Skeletal muscle tissue (tissue), 3 donors: ENCODE measurements at regions not wholly inside any gene's neighbourhood (a gene's known extent, or its start where the extent isn't known, plus 50 kb on each side); places are given as distances from the start of the nearest gene placed in this dataset.
"Not testable (repeated sequence)": the region's sequence is repeated elsewhere in the genome, so short reads cannot be mapped to it uniquely, and the experiment has no call there.

Source experiments
- H3K27ac ChIP-seq: one replicate; pipeline ENCODE4 v1.7.0; 2013; ENCODE audit warnings: mild to moderate bottlenecking, low read depth, low read length, inconsistent platforms
- H3K27me3 ChIP-seq, 3 donors: one replicate each; pipeline ENCODE4 v1.7.0; 2013; ENCODE audit warnings: low read length in 3 of 3; ENCODE audit not compliant: control insufficient read depth in 3 of 3, insufficient read depth in 3 of 3
- H3K36me3 ChIP-seq, 3 donors: one replicate each; pipeline ENCODE4 v1.7.0; 2013; ENCODE audit warnings: low read length in 3 of 3; ENCODE audit not compliant: control insufficient read depth in 3 of 3, insufficient read depth in 3 of 3
- H3K4me1 ChIP-seq, 3 donors: one replicate each; pipeline ENCODE4 v1.7.0; 2013; ENCODE audit warnings: low read length in 3 of 3, mild to moderate bottlenecking in 3 of 3; ENCODE audit not compliant: control insufficient read depth in 3 of 3, insufficient read depth in 3 of 3
- H3K4me3 ChIP-seq, 3 donors: one replicate each; pipeline ENCODE4 v1.7.0; 2013; ENCODE audit warnings: low read length in 3 of 3
- H3K9ac ChIP-seq, 3 donors: one replicate each; pipeline ENCODE4 v1.7.0; 2013; ENCODE audit warnings: low read length in 3 of 3, mild to moderate bottlenecking in 3 of 3, moderate library complexity in 2 of 3, low read depth in 1 of 3
- H3K9me3 ChIP-seq, 3 donors: one replicate each; pipeline ENCODE4 v1.7.0; 2013; ENCODE audit warnings: low read length in 3 of 3; ENCODE audit not compliant: control insufficient read depth in 3 of 3
- donor health status: Osteomylitis.

GRCh38 chr15:69557707-69558409 is 105.2 kb downstream of the RPLP1 start:
- H3K9ac ChIP-seq: no peak overlapping the region
- H3K36me3 ChIP-seq: no peaks in the 10 kb centered on the region
- no peak overlapping the region for H3K4me3 ChIP-seq
- no peaks in the 10 kb centered on the region for H3K27me3 ChIP-seq
- H3K4me1 ChIP-seq: peaks cover 0 to 5% (median 2%) of the 10 kb centered on the region in 3 donors
- no peak overlapping the region for H3K27ac ChIP-seq
- no peaks in the 10 kb centered on the region for H3K9me3 ChIP-seq

GRCh38 chr15:69559440-69560190 is 107.0 kb downstream of the RPLP1 start:
- Histone ChIP-seq H3K27ac (no peak overlapping the region), H3K9me3 (no peaks in the 10 kb centered on the region), H3K36me3 (no peaks in the 10 kb centered on the region), H3K4me1 (peaks cover 0 to 5% (median 2%) of the 10 kb centered on the region in 3 donors), H3K27me3 (peaks cover 0 to 3% (median 0%) of the 10 kb centered on the region in 3 donors), H3K9ac (no peak overlapping the region), H3K4me3 (no peak overlapping the region)

GRCh38 chr15:69561071-69561784 is 108.6 kb downstream of the RPLP1 start:
- H3K27ac ChIP-seq: no peak overlapping the region
- H3K27me3 ChIP-seq: peaks cover 0 to 3% (median 0%) of the 10 kb centered on the region in 3 donors
- peaks cover 0 to 5% (median 2%) of the 10 kb centered on the region in 3 donors for H3K4me1 ChIP-seq
- no peaks in the 10 kb centered on the region for H3K9me3 ChIP-seq
- H3K36me3 ChIP-seq: no peaks in the 10 kb centered on the region
- no peak overlapping the region for H3K9ac ChIP-seq
- H3K4me3 ChIP-seq: no peak overlapping the region

GRCh38 chr15:69562116-69562515 is 109.5 kb downstream of the RPLP1 start:
- Histone ChIP-seq H3K4me3 (no peak overlapping the region), H3K4me1 (peaks cover 0 to 5% (median 2%) of the 10 kb centered on the region in 3 donors), H3K9me3 (no peaks in the 10 kb centered on the region), H3K36me3 (no peaks in the 10 kb centered on the region), H3K27ac (no peak overlapping the region), H3K27me3 (peaks cover 0 to 3% (median 0%) of the 10 kb centered on the region in 3 donors), H3K9ac (no peak overlapping the region)

- Histone ChIP-seq H3K27ac (no peak overlapping the region), H3K9me3 (no peaks in the 10 kb centered on the region), H3K4me3 (no peak overlapping the region), H3K36me3 (no peaks in the 10 kb centered on the region), H3K4me1 (peaks cover 0 to 4% (median 2%) of the 10 kb centered on the region in 3 donors), H3K27me3 (peaks cover 0 to 3% (median 0%) of the 10 kb centered on the region in 3 donors), H3K9ac (no peak overlapping the region)
Observed at GRCh38 chr15:69562564-69562963, 109.9 kb downstream of the RPLP1 start.

- no peaks in the 10 kb centered on the region for H3K36me3 ChIP-seq
Observed at GRCh38 chr15:69565066-69565655, 112.5 kb downstream of the RPLP1 start.

GRCh38 chr15:69567238-69567760 is 114.7 kb downstream of the RPLP1 start:
- not testable (repeated sequence) for H3K36me3 ChIP-seq

More at GRCh38 chr15:69565066-69565655, 112.5 kb downstream of the RPLP1 start:
- H3K4me3 ChIP-seq: no peak overlapping the region
- no peaks in the 10 kb centered on the region for H3K9me3 ChIP-seq
- H3K4me1 ChIP-seq: no peaks in the 10 kb centered on the region
- H3K27ac ChIP-seq: no peak overlapping the region
- H3K27me3 ChIP-seq: peaks cover 0 to 3% (median 0%) of the 10 kb centered on the region in 3 donors
- no peak overlapping the region for H3K9ac ChIP-seq

GRCh38 chr15:69568173-69569009 is 115.8 kb downstream of the RPLP1 start:
- no peaks in the 10 kb centered on the region for H3K9me3 ChIP-seq
- H3K4me1 ChIP-seq: no peaks in the 10 kb centered on the region
- H3K27me3 ChIP-seq: peaks cover 0 to 4% (median 0%) of the 10 kb centered on the region in 3 donors
- no peaks in the 10 kb centered on the region for H3K36me3 ChIP-seq
- H3K27ac ChIP-seq: no peak overlapping the region
- H3K9ac ChIP-seq: no peak overlapping the region
- no peak overlapping the region for H3K4me3 ChIP-seq

More at GRCh38 chr15:69567238-69567760, 114.7 kb downstream of the RPLP1 start:
- H3K9ac ChIP-seq, H3K27me3 ChIP-seq, H3K27ac ChIP-seq, H3K4me3 ChIP-seq, H3K9me3 ChIP-seq, H3K4me1 ChIP-seq: not testable (repeated sequence)

GRCh38 chr15:69570454-69570853 is 117.8 kb downstream of the RPLP1 start:
- no peak overlapping the region for H3K9ac ChIP-seq
- no peak overlapping the region for H3K27ac ChIP-seq
- no peaks in the 10 kb centered on the region for H3K36me3 ChIP-seq
- no peak overlapping the region for H3K4me3 ChIP-seq
- peaks cover 0 to 3% (median 0%) of the 10 kb centered on the region in 3 donors for H3K27me3 ChIP-seq
- H3K4me1 ChIP-seq: peaks cover 0 to 2% (median 0%) of the 10 kb centered on the region in 3 donors
- no peaks in the 10 kb centered on the region for H3K9me3 ChIP-seq
